ENCODE measurements at regions not wholly inside any gene's neighbourhood (a gene's known extent, or its start where the extent isn't known, plus 50 kb on each side); places are given as distances from the start of the nearest gene placed in this dataset.

GRCh38 chr11:106398502-106399075, 321.1 kb downstream of the AASDHPPT start:
- Histone ChIP-seq H3K27ac (ENCODE audit: low read depth) (no peak overlapping the region), H3K4me3 (ENCODE audit: low read depth, low read length) (no peak overlapping the region), H3K4me1 (ENCODE audit: insufficient read depth) (no peaks in the 10 kb centered on the region), H3K36me3 (ENCODE audit: insufficient read depth) (no peaks in the 10 kb centered on the region)
- DNase-seq (ENCODE audit: extremely low spot score), result no peak
- WGBS, result 25% methylated on average over 5 of the region's 5 CpGs

GRCh38 chr11:106399076-106399511, 321.6 kb downstream of the AASDHPPT start:
- Histone ChIP-seq H3K4me1 (ENCODE audit: insufficient read depth) (no peaks in the 10 kb centered on the region), H3K36me3 (ENCODE audit: insufficient read depth) (no peaks in the 10 kb centered on the region), H3K4me3 (ENCODE audit: low read depth, low read length) (no peak overlapping the region), H3K27ac (ENCODE audit: low read depth) (no peak overlapping the region)
- WGBS, result 28% methylated on average over 3 of the region's 3 CpGs
- peak; percentile 43 for DNase-seq (ENCODE audit: extremely low spot score)

GRCh38 chr11:106399624-106400023, 322.2 kb downstream of the AASDHPPT start:
- Histone ChIP-seq H3K27ac (ENCODE audit: low read depth) (no peak overlapping the region), H3K4me3 (ENCODE audit: low read depth, low read length) (no peak overlapping the region), H3K36me3 (ENCODE audit: insufficient read depth) (no peaks in the 10 kb centered on the region), H3K4me1 (ENCODE audit: insufficient read depth) (no peaks in the 10 kb centered on the region)
- DNase-seq (ENCODE audit: extremely low spot score), result no peak
- 86% methylated on average over 4 of the region's 4 CpGs for WGBS

GRCh38 chr11:106400949-106401570, 323.6 kb downstream of the AASDHPPT start:
- 88% methylated on average over 5 of the region's 5 CpGs for WGBS
- Histone ChIP-seq H3K36me3 (ENCODE audit: insufficient read depth) (no peaks in the 10 kb centered on the region), H3K27ac (ENCODE audit: low read depth) (no peak overlapping the region), H3K4me1 (ENCODE audit: insufficient read depth) (no peaks in the 10 kb centered on the region), H3K4me3 (ENCODE audit: low read depth, low read length) (no peak overlapping the region)
- no peak for DNase-seq (ENCODE audit: extremely low spot score)

- Histone ChIP-seq H3K36me3 (ENCODE audit: insufficient read depth) (no peaks in the 10 kb centered on the region), H3K4me3 (ENCODE audit: low read depth, low read length) (no peak overlapping the region), H3K4me1 (ENCODE audit: insufficient read depth) (no peaks in the 10 kb centered on the region), H3K27ac (ENCODE audit: low read depth) (no peak overlapping the region)
- 94% methylated on average over 9 of the region's 9 CpGs for WGBS
- no peak for DNase-seq (ENCODE audit: extremely low spot score)
Observed at GRCh38 chr11:106403751-106404150, 326.3 kb downstream of the AASDHPPT start.

- no peak for DNase-seq (ENCODE audit: extremely low spot score)
- Histone ChIP-seq H3K4me1 (ENCODE audit: insufficient read depth) (no peaks in the 10 kb centered on the region), H3K36me3 (ENCODE audit: insufficient read depth) (no peaks in the 10 kb centered on the region), H3K4me3 (ENCODE audit: low read depth, low read length) (no peak overlapping the region), H3K27ac (ENCODE audit: low read depth) (no peak overlapping the region)
Observed at GRCh38 chr11:106409222-106409621, 331.8 kb downstream of the AASDHPPT start.

GRCh38 chr11:106409671-106410070, 332.2 kb downstream of the AASDHPPT start:
- Histone ChIP-seq H3K27ac (ENCODE audit: low read depth) (no peak overlapping the region), H3K4me3 (ENCODE audit: low read depth, low read length) (no peak overlapping the region), H3K4me1 (ENCODE audit: insufficient read depth) (no peaks in the 10 kb centered on the region), H3K36me3 (ENCODE audit: insufficient read depth) (no peaks in the 10 kb centered on the region)
- no peak for DNase-seq (ENCODE audit: extremely low spot score)
- 75% methylated on average over 2 of the region's 2 CpGs for WGBS

- H3K4me3 ChIP-seq (ENCODE audit: low read depth, low read length), result no peak overlapping the region
- 88% methylated on average over 1 of the region's 1 CpG for WGBS
- no peaks in the 10 kb centered on the region for H3K36me3 ChIP-seq (ENCODE audit: insufficient read depth)
- DNase-seq (ENCODE audit: extremely low spot score), result no peak
- H3K27ac ChIP-seq (ENCODE audit: low read depth), result no peak overlapping the region
- H3K4me1 ChIP-seq (ENCODE audit: insufficient read depth), result no peaks in the 10 kb centered on the region
Observed at GRCh38 chr11:106410902-106411301, 333.4 kb downstream of the AASDHPPT start.

GRCh38 chr11:106413222-106413621, 335.8 kb downstream of the AASDHPPT start:
- Histone ChIP-seq H3K36me3 (ENCODE audit: insufficient read depth) (no peaks in the 10 kb centered on the region), H3K4me1 (ENCODE audit: insufficient read depth) (no peaks in the 10 kb centered on the region), H3K4me3 (ENCODE audit: low read depth, low read length) (no peak overlapping the region), H3K27ac (ENCODE audit: low read depth) (no peak overlapping the region)
- 97% methylated on average over 1 of the region's 1 CpG for WGBS
- no peak for DNase-seq (ENCODE audit: extremely low spot score)

GRCh38 chr11:106415510-106415909, 338.0 kb downstream of the AASDHPPT start:
- no peaks in the 10 kb centered on the region for H3K4me1 ChIP-seq (ENCODE audit: insufficient read depth)
- no peak for DNase-seq (ENCODE audit: extremely low spot score)
- WGBS, result 88% methylated on average over 5 of the region's 5 CpGs
- no peak overlapping the region for H3K4me3 ChIP-seq (ENCODE audit: low read depth, low read length)
- H3K27ac ChIP-seq (ENCODE audit: low read depth), result no peak overlapping the region
- no peaks in the 10 kb centered on the region for H3K36me3 ChIP-seq (ENCODE audit: insufficient read depth)

GRCh38 chr11:106418791-106419190, 341.3 kb downstream of the AASDHPPT start:
- Histone ChIP-seq H3K4me1 (ENCODE audit: insufficient read depth) (no peaks in the 10 kb centered on the region), H3K36me3 (ENCODE audit: insufficient read depth) (no peaks in the 10 kb centered on the region), H3K27ac (ENCODE audit: low read depth) (no peak overlapping the region), H3K4me3 (ENCODE audit: low read depth, low read length) (no peak overlapping the region)
- DNase-seq (ENCODE audit: extremely low spot score), result no peak
- WGBS, result 99% methylated on average over 1 of the region's 1 CpG

- 67% methylated on average over 2 of the region's 2 CpGs for WGBS
- Histone ChIP-seq H3K27ac (ENCODE audit: low read depth) (no peak overlapping the region), H3K4me1 (ENCODE audit: insufficient read depth) (no peaks in the 10 kb centered on the region), H3K36me3 (ENCODE audit: insufficient read depth) (no peaks in the 10 kb centered on the region), H3K4me3 (ENCODE audit: low read depth, low read length) (no peak overlapping the region)
- no peak for DNase-seq (ENCODE audit: extremely low spot score)
Observed at GRCh38 chr11:106420048-106420665, 342.7 kb downstream of the AASDHPPT start.

GRCh38 chr11:106420686-106421085, 343.2 kb downstream of the AASDHPPT start:
- Histone ChIP-seq H3K4me3 (ENCODE audit: low read depth, low read length) (no peak overlapping the region), H3K36me3 (ENCODE audit: insufficient read depth) (no peaks in the 10 kb centered on the region), H3K27ac (ENCODE audit: low read depth) (no peak overlapping the region), H3K4me1 (ENCODE audit: insufficient read depth) (no peaks in the 10 kb centered on the region)
- DNase-seq (ENCODE audit: extremely low spot score), result no peak

GRCh38 chr11:106421676-106422292, 344.3 kb downstream of the AASDHPPT start:
- DNase-seq (ENCODE audit: extremely low spot score), result no peak
- 26% methylated on average over 1 of the region's 1 CpG for WGBS
- H3K4me1 ChIP-seq (ENCODE audit: insufficient read depth), result no peaks in the 10 kb centered on the region
- no peaks in the 10 kb centered on the region for H3K36me3 ChIP-seq (ENCODE audit: insufficient read depth)
- no peak overlapping the region for H3K4me3 ChIP-seq (ENCODE audit: low read depth, low read length)
- no peak overlapping the region for H3K27ac ChIP-seq (ENCODE audit: low read depth)

Data from urinary bladder (tissue), 3 donors.